Inferior parietal cortex (tissue), 1 donor: ENCODE measurements at regions not wholly inside any gene's neighbourhood (a gene's known extent, or its start where the extent isn't known, plus 50 kb on each side); places are given as distances from the start of the nearest gene placed in this dataset.

Experiments
- DNase-seq: peaks from one replicate; pipeline ENCODE4 v3.0.0-alpha.2; 2016; ENCODE audit errors: extremely low spot score

GRCh38 chr11:27771516-27771915 lies 71.3 kb upstream of the BDNF start:
- DNase-seq: no peak

- DNase-seq: no peak
These were observed 70.3 kb upstream of the BDNF start for GRCh38 chr11:27770576-27770975.

- DNase-seq: no peak
These were observed 63.5 kb upstream of the BDNF start for GRCh38 chr11:27763736-27764135.

DNA sequence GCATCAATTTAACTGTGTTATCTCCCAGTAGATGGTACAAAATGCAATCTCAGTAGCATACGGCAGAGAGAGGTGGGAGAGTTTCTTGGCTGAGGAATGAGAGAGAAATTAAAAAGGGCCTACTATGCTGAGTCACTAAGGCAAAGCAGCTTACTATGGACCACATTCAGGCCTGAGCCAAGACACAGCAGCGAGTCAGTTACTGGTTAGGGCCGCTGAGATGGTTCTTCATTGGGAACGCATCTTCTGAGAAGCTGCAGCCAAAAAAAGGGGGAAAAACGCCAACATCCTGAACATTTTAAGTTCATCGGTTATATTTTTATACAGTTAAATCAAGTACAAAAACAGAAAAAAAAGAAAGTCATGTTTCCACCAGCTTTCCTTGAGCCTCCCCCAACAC lies 61.1 kb upstream of the BDNF start:
- DNase-seq: peak; percentile 7

DNA sequence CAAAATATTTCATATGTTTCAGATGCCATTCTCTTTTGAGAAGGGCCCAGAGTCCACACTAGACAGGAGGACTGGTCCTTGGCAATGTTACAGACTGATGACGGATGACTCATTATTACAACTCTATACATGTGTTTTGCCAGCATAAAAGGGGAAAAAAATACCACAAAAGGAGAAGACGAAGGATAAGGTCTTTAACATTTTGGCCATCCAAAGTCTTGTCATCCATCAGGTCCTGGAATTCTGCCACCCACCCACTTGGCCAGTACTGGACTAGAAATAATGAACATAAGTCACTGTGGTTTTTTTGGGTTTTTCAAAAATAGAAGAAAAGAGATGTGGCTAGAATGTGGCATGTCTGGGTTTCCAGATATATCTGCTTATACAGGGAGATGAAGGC lies 57.7 kb upstream of the BDNF start:
- no peak for DNase-seq

DNA sequence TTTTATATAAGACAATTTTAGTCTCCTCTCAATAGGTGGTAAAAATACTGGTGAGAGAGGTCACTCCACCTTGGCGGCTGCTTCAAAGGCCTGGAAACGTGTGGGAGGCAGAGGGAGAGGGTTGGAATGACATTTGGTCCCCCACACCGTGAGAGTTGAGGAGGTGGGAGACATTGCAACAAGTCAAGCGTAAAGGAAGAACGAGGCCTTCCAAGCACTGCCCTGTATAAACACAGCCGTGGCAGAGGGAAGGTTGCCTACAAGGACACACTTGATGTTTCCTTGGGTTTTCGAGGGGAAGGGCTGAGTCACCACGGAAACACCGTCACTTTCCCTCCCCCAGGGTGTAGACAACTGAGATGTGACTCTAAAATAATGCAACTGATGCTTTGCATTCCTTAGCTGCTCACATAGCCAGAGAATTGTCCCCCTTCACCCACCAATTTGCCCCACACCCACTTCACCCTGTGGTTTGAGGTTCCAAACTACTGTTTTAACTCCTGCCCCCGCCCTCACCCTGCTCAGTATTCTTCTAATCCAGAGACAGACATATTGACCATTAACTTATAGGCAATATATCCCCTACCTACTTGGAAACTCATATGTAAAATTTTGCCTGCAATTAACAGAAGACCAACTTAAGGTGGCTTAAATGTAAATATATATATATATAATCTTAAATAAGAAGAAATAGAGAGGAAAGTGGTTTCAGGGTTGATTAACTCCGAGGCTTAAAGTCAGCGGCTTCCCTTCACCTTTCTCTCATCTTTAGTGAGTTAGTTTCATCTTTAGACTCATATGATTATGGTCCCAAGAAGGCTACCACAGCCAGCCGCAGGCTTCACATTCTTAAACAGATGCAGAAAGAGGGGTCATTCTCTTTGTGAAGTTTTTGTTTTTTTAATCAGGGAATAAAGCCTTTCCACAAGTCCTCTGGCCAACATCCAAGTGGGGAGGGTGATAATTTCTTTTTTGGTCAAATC lies 54.1 kb upstream of the BDNF start:
- DNase-seq: no peak
